ENCODE measurements at regions not wholly inside any gene's neighbourhood (a gene's known extent, or its start where the extent isn't known, plus 50 kb on each side); places are given as distances from the start of the nearest gene placed in this dataset.

GRCh38 chr10:111548084-111548726, 471.4 kb downstream of the ADRA2A start:
- TF ChIP-seq, protein P1, sequence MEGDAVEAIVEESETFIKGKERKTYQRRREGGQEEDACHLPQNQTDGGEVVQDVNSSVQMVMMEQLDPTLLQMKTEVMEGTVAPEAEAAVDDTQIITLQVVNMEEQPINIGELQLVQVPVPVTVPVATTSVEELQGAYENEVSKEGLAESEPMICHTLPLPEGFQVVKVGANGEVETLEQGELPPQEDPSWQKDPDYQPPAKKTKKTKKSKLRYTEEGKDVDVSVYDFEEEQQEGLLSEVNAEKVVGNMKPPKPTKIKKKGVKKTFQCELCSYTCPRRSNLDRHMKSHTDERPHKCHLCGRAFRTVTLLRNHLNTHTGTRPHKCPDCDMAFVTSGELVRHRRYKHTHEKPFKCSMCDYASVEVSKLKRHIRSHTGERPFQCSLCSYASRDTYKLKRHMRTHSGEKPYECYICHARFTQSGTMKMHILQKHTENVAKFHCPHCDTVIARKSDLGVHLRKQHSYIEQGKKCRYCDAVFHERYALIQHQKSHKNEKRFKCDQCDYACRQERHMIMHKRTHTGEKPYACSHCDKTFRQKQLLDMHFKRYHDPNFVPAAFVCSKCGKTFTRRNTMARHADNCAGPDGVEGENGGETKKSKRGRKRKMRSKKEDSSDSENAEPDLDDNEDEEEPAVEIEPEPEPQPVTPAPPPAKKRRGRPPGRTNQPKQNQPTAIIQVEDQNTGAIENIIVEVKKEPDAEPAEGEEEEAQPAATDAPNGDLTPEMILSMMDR (IDR thresholded peaks at IDR 0.05 in 8 of 11, conservative IDR thresholded peaks at IDR 0.05 in 3 of 11), result no peak
- TF ChIP-seq POLR2A (IDR thresholded peaks at IDR 0.05), result no peak

All from spleen (tissue), 7 donors.